Stimulated activated CD8-positive, alpha-beta memory T cell treated with anti-CD3 and anti-CD28 coated beads, Interleukin-4, amount 100 ng/mL, for 24 hours (primary cell): ENCODE measurements at regions not wholly inside any gene's neighbourhood (a gene's known extent, or its start where the extent isn't known, plus 50 kb on each side); places are given as distances from the start of the nearest gene placed in this dataset.
"Not testable (repeated sequence)": the region's sequence is repeated elsewhere in the genome, so short reads cannot be mapped to it uniquely, and the experiment has no call there.

Experiments used
- DNase-seq: peaks from one replicate; pipeline ENCODE4 v3.0.0-alpha.2; 2020; ENCODE audit warnings: low read depth

GRCh38 chr2:180695586-180696401 lies 284.6 kb upstream of the UBE2E3 start:
- no peak for DNase-seq

GRCh38 chr2:180694445-180695421 lies 285.7 kb upstream of the UBE2E3 start:
- no peak for DNase-seq

GRCh38 chr2:180692322-180692721 lies 288.1 kb upstream of the UBE2E3 start:
- DNase-seq, result no peak

- not testable (repeated sequence) for DNase-seq
These were observed 288.6 kb upstream of the UBE2E3 start for GRCh38 chr2:180691855-180692223.

GRCh38 chr2:180691186-180691854 lies 289.1 kb upstream of the UBE2E3 start:
- not testable (repeated sequence) for DNase-seq

- DNase-seq, result no peak
These were observed 289.8 kb upstream of the UBE2E3 start for GRCh38 chr2:180690611-180691010.

- no peak for DNase-seq
These were observed 297.5 kb upstream of the UBE2E3 start for GRCh38 chr2:180682871-180683270.

- DNase-seq, result no peak
These were observed 300.7 kb upstream of the UBE2E3 start for GRCh38 chr2:180679693-180680092.

- DNase-seq, result no peak
These were observed 301.8 kb upstream of the UBE2E3 start for GRCh38 chr2:180678625-180678972.

GRCh38 chr2:180677930-180678624 lies 302.3 kb upstream of the UBE2E3 start:
- DNase-seq, result no peak

- no peak for DNase-seq
These were observed 303.2 kb upstream of the UBE2E3 start for GRCh38 chr2:180677200-180677599.

- no peak for DNase-seq
These were observed 303.8 kb upstream of the UBE2E3 start for GRCh38 chr2:180676520-180677025.

GRCh38 chr2:180675170-180675569 lies 305.2 kb upstream of the UBE2E3 start:
- no peak for DNase-seq

- DNase-seq, result no peak
These were observed 308.0 kb upstream of the UBE2E3 start for GRCh38 chr2:180672377-180672776.

- DNase-seq, result no peak
These were observed 310.0 kb upstream of the UBE2E3 start for GRCh38 chr2:180670302-180671003.

- no peak for DNase-seq
These were observed 311.4 kb upstream of the UBE2E3 start for GRCh38 chr2:180669016-180669415.

- DNase-seq, result no peak
These were observed 315.9 kb upstream of the UBE2E3 start for GRCh38 chr2:180664507-180664906.

GRCh38 chr2:180662941-180663471 lies 317.4 kb upstream of the UBE2E3 start:
- DNase-seq, result no peak

GRCh38 chr2:180662521-180662920 lies 317.9 kb upstream of the UBE2E3 start:
- no peak for DNase-seq

GRCh38 chr2:180661686-180662030 lies 318.7 kb upstream of the UBE2E3 start:
- DNase-seq, result no peak
